Neutrophil (primary cell): ENCODE measurements at regions not wholly inside any gene's neighbourhood (a gene's known extent, or its start where the extent isn't known, plus 50 kb on each side); places are given as distances from the start of the nearest gene placed in this dataset.

Source experiments
- H3K27ac ChIP-seq: fragments of 200-600 bp; sonication (generic); 2 replicates; pipeline ENCODE4 v1.5.1; 2016; ENCODE audit warnings: mild to moderate bottlenecking, moderate library complexity
- H3K27me3 ChIP-seq: fragments of 200-600 bp; sonication (generic); 2 replicates; pipeline ENCODE4 v1.6.0; 2016; ENCODE audit warnings: mild to moderate bottlenecking
- H3K36me3 ChIP-seq: fragments of 200-600 bp; sonication (generic); 2 replicates; pipeline ENCODE4 v1.5.1; 2017
- H3K4me1 ChIP-seq, 2 experiments: fragments of 200-600 bp in 1 of 2; sonication (generic) in 1 of 2; 1 replicate in 1 of 2; 2 replicates in 1 of 2; pipeline versions ENCODE4 v1.5.1 to v1.6.1; 2013 to 2016; ENCODE audit warnings: low read depth in 1 of 2, low read length in 1 of 2, mild to moderate bottlenecking in 1 of 2, moderate library complexity in 1 of 2; ENCODE audit not compliant: control insufficient read depth in 1 of 2, insufficient read depth in 1 of 2
- H3K4me3 ChIP-seq, 2 experiments: fragments of 200-600 bp in 1 of 2; sonication (generic) in 1 of 2; 1 replicate in 1 of 2; 2 replicates in 1 of 2; pipeline ENCODE4 v1.5.1; 2013 to 2016; ENCODE audit warnings: low read depth in 1 of 2, low read length in 1 of 2, mild to moderate bottlenecking in 1 of 2, moderate library complexity in 1 of 2
- H3K9me3 ChIP-seq: fragments of 200-600 bp; sonication (generic); 2 replicates; pipeline ENCODE4 v1.5.1; 2016
- TF ChIP-seq, protein P1 (sequence below): fragments of 200-600 bp; sonication (generic); IDR thresholded peaks from 2 replicates; pipeline ENCODE4 v1.5.1; 2016; ENCODE audit warnings: antibody characterized with exemption

DNA sequence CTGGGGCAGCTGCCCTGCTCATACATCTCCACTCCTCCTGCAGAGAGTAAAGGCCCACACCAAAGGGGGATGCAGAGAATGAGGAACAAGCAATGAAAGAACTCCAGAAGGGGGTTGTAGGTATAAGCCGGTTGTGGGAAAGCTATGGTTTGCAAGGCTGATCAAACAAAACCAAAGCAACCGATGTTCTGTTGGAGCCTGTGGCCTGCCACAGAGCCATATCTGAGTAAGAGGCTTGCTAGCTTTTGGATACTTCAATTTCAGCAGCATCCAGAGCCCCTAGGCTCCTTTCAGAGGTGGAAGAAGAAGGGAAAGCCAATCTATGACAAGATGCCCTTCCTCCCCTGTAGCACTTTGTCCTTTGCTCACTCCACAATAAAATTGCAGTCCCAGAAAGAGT lies 163.2 kb downstream of the RRAGC start:
- Histone ChIP-seq H3K4me1 (no peaks in the 10 kb centered on the region), H3K9me3 (no peaks in the 10 kb centered on the region), H3K27me3 (peaks cover 52% of the 10 kb centered on the region), H3K27ac (no peak overlapping the region), H3K4me3 (no peak overlapping the region), H3K36me3 (no peaks in the 10 kb centered on the region)
- TF ChIP-seq, protein P1, sequence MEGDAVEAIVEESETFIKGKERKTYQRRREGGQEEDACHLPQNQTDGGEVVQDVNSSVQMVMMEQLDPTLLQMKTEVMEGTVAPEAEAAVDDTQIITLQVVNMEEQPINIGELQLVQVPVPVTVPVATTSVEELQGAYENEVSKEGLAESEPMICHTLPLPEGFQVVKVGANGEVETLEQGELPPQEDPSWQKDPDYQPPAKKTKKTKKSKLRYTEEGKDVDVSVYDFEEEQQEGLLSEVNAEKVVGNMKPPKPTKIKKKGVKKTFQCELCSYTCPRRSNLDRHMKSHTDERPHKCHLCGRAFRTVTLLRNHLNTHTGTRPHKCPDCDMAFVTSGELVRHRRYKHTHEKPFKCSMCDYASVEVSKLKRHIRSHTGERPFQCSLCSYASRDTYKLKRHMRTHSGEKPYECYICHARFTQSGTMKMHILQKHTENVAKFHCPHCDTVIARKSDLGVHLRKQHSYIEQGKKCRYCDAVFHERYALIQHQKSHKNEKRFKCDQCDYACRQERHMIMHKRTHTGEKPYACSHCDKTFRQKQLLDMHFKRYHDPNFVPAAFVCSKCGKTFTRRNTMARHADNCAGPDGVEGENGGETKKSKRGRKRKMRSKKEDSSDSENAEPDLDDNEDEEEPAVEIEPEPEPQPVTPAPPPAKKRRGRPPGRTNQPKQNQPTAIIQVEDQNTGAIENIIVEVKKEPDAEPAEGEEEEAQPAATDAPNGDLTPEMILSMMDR: no peak

DNA sequence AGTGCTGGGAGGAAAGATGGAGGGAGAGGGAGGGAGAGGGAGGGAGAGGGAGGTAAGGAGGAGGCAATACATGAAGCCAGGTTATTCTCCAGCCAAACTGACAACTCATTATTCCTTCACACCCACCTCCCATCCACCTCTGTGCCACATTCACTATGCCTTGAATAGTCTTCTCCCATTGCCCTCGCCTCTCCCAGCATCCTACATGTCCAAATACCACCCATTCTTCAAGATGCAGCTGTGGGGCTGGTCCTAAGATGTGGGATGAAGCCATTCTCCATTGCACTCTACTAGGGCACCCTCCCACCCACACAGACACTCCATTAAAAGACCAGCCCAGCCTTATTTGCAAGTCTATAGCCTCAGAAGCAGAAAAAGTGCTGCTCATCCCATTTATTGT lies 165.8 kb downstream of the RRAGC start:
- TF ChIP-seq, protein P1: no peak
- Histone ChIP-seq H3K4me3 (no peak overlapping the region), H3K27ac (no peak overlapping the region), H3K9me3 (no peaks in the 10 kb centered on the region), H3K4me1 (no peaks in the 10 kb centered on the region), H3K36me3 (no peaks in the 10 kb centered on the region), H3K27me3 (peaks cover 66% of the 10 kb centered on the region)

DNA sequence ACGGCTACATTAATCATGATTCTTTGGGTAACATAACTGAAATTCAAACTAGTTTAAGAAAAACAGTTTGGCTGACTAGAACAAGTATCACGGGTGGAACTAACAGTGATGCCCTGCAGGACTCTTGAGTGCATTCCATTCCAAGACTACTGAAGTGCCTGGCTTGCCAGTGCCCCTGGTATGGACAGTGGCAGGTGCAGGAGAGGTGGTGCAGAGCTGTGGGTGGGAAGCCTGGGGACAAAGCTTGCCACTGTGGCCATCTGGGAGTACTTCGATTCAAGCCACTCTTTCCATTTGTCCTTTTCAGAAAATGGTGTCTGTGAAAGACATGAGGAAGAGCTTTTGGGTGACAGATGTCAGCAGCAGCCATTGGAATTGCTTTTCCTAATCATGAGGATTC lies 166.5 kb downstream of the RRAGC start:
- peaks cover 74% of the 10 kb centered on the region for H3K27me3 ChIP-seq
- no peak overlapping the region for H3K4me3 ChIP-seq
- TF ChIP-seq, protein P1: no peak
- no peaks in the 10 kb centered on the region for H3K36me3 ChIP-seq
- no peak overlapping the region for H3K27ac ChIP-seq
- H3K9me3 ChIP-seq: no peaks in the 10 kb centered on the region
- no peaks in the 10 kb centered on the region for H3K4me1 ChIP-seq

DNA sequence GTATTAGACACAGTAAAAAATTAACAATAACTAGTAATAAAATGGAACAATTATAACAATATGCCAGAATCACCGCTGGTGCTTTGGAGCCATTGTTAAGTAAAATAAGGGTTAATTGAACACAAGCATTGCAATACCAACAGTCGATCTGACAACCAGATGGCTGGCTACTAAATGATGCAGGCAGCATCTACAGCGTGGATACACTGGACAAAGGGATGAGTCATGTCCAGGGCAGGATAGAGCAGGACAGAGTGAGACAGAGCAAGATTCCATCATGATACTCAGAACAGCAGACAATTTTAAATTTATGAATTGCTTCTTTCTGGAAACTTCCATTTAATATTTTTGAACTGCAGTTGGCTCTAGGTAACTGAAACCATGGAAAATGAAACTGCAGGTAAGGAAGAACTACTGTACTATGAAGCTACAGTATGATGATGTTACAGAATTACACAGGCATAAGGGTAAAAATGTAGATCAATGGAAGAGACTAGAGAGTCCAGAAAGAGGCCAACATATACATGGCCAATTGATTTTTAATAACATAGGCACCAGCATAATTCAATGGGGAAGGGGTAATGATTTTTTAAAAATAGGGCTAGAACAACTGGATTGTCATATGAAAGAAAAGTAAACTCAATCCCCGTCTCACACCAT lies 168.7 kb downstream of the RRAGC start:
- Histone ChIP-seq H3K9me3 (no peaks in the 10 kb centered on the region), H3K27ac (no peak overlapping the region), H3K27me3 (peaks cover 90% of the 10 kb centered on the region), H3K4me1 (no peaks in the 10 kb centered on the region), H3K4me3 (no peak overlapping the region), H3K36me3 (no peaks in the 10 kb centered on the region)
- TF ChIP-seq, protein P1: no peak

DNA sequence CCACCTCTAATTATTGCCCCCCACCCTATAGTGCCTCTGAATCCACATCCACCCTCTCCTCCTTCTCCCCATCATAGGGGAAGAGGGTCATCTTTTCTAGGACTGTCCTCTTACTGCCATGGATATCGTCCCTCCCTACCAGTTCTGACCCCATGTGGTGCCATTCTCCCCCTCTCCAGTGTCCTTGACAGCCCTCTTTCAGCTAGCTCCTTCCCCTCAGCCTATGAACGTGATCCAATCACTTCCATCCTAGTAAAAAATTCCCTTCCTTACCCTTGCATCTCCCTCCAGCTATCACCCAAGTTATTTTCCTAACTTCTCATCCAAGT lies 172.7 kb downstream of the RRAGC start:
- Histone ChIP-seq H3K4me3 (no peak overlapping the region), H3K36me3 (no peaks in the 10 kb centered on the region), H3K4me1 (no peaks in the 10 kb centered on the region), H3K27me3 (peaks cover 70% of the 10 kb centered on the region), H3K9me3 (no peaks in the 10 kb centered on the region), H3K27ac (no peak overlapping the region)
- TF ChIP-seq, protein P1: no peak
